Myocyte (in vitro differentiated cells): ENCODE measurements at regions not wholly inside any gene's neighbourhood (a gene's known extent, or its start where the extent isn't known, plus 50 kb on each side); places are given as distances from the start of the nearest gene placed in this dataset.
"Not testable (repeated sequence)": the region's sequence is repeated elsewhere in the genome, so short reads cannot be mapped to it uniquely, and the experiment has no call there.

Experiments
- DNase-seq: peaks from one replicate; pipeline ENCODE4 v3.0.0-alpha.2; 2012; ENCODE audit warnings: low read depth

GRCh38 chrX:151042842-151043241, 59.7 kb downstream of the HMGB3 start:
- DNase-seq = no peak

- DNase-seq = not testable (repeated sequence)
Measured at GRCh38 chrX:151066373-151066772, 83.2 kb downstream of the HMGB3 start.

- no peak for DNase-seq
Measured at GRCh38 chrX:151073767-151074166, 90.6 kb downstream of the HMGB3 start.

- no peak for DNase-seq
Measured at GRCh38 chrX:151081016-151081415, 95.4 kb upstream of the GPR50 start.

- peak; percentile 49 for DNase-seq
Measured at GRCh38 chrX:151082077-151082948, 94.1 kb upstream of the GPR50 start.

- DNase-seq = no peak
Measured at GRCh38 chrX:151084454-151084853, 91.9 kb upstream of the GPR50 start.

GRCh38 chrX:151085207-151085606, 91.2 kb upstream of the GPR50 start:
- DNase-seq = no peak

- no peak for DNase-seq
Measured at GRCh38 chrX:151088221-151088620, 88.2 kb upstream of the GPR50 start.

GRCh38 chrX:151099001-151099400, 77.4 kb upstream of the GPR50 start:
- no peak for DNase-seq

GRCh38 chrX:151100799-151101198, 75.6 kb upstream of the GPR50 start:
- no peak for DNase-seq

GRCh38 chrX:151113200-151113599, 63.2 kb upstream of the GPR50 start:
- not testable (repeated sequence) for DNase-seq
